Hepatocyte (in vitro differentiated cells): ENCODE measurements at regions not wholly inside any gene's neighbourhood (a gene's known extent, or its start where the extent isn't known, plus 50 kb on each side); places are given as distances from the start of the nearest gene placed in this dataset.

Source experiments
- EZH2phosphoT487 ChIP-seq: fragments of 200-600 bp; sonication (generic); IDR thresholded peaks from one replicate; pipeline ENCODE4 v1.6.1; 2018; ENCODE audit warnings: antibody characterized with exemption, mild to moderate bottlenecking, low read depth, moderate library complexity; ENCODE audit not compliant: unreplicated experiment, severe bottlenecking
- TF ChIP-seq, protein P1 (sequence below): fragments of 200-600 bp; sonication (generic); IDR thresholded peaks from 2 replicates; pipeline ENCODE4 v1.5.1; 2016; ENCODE audit warnings: antibody characterized with exemption, mild to moderate bottlenecking; ENCODE audit not compliant: poor library complexity

GRCh38 chr9:79043916-79044315 lies 527.8 kb upstream of the TLE4 start:
- TF ChIP-seq, protein P1, sequence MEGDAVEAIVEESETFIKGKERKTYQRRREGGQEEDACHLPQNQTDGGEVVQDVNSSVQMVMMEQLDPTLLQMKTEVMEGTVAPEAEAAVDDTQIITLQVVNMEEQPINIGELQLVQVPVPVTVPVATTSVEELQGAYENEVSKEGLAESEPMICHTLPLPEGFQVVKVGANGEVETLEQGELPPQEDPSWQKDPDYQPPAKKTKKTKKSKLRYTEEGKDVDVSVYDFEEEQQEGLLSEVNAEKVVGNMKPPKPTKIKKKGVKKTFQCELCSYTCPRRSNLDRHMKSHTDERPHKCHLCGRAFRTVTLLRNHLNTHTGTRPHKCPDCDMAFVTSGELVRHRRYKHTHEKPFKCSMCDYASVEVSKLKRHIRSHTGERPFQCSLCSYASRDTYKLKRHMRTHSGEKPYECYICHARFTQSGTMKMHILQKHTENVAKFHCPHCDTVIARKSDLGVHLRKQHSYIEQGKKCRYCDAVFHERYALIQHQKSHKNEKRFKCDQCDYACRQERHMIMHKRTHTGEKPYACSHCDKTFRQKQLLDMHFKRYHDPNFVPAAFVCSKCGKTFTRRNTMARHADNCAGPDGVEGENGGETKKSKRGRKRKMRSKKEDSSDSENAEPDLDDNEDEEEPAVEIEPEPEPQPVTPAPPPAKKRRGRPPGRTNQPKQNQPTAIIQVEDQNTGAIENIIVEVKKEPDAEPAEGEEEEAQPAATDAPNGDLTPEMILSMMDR, result no peak
- TF ChIP-seq EZH2phosphoT487, result no peak
